Activated naive CD8-positive, alpha-beta T cell treated with anti-CD3 and anti-CD28 coated beads, Interleukin-2, amount 10 ng/mL, durations not matched to agents 7 days and 5 days (primary cell): ENCODE measurements at regions not wholly inside any gene's neighbourhood (a gene's known extent, or its start where the extent isn't known, plus 50 kb on each side); places are given as distances from the start of the nearest gene placed in this dataset.

Experiments used
- ATAC-seq: fragments of 150-1000 bp; cut with Tn5 transposase; one replicate; pipeline ENCODE4 v1.10.0; 2021; ENCODE audit warnings: low read depth, moderate library complexity
- POLR2A ChIA-PET: fragments of 350-600 bp; sonication (Branson Sonifier 250); formaldehyde crosslinking; loops from one replicate; lab custom pipeline; 2021; ENCODE audit warnings: antibody characterized with exemption; lab: Charles Lee
- DNase-seq: peaks from one replicate; pipeline ENCODE4 v3.0.0; 2021
- H3K27ac Mint-ChIP-seq: one replicate; pipeline ENCODE4 v1.8.0; 2022; ENCODE audit warnings: mild to moderate bottlenecking, mixed read lengths
- H3K27me3 Mint-ChIP-seq: one replicate; pipeline ENCODE4 v1.8.0; 2022; ENCODE audit warnings: mild to moderate bottlenecking, moderate library complexity, mixed read lengths
- H3K36me3 Mint-ChIP-seq: one replicate; pipeline ENCODE4 v1.8.0; 2021; ENCODE audit warnings: mild to moderate bottlenecking, mixed read lengths
- H3K4me1 Mint-ChIP-seq: one replicate; pipeline ENCODE4 v1.8.0; 2021; ENCODE audit warnings: mixed read lengths
- H3K4me3 Mint-ChIP-seq: one replicate; pipeline ENCODE4 v1.8.0; 2022; ENCODE audit warnings: mild to moderate bottlenecking, moderate library complexity, mixed read lengths
- H3K9me3 Mint-ChIP-seq: one replicate; pipeline ENCODE4 v1.8.0; 2021; ENCODE audit warnings: mixed read lengths

DNA sequence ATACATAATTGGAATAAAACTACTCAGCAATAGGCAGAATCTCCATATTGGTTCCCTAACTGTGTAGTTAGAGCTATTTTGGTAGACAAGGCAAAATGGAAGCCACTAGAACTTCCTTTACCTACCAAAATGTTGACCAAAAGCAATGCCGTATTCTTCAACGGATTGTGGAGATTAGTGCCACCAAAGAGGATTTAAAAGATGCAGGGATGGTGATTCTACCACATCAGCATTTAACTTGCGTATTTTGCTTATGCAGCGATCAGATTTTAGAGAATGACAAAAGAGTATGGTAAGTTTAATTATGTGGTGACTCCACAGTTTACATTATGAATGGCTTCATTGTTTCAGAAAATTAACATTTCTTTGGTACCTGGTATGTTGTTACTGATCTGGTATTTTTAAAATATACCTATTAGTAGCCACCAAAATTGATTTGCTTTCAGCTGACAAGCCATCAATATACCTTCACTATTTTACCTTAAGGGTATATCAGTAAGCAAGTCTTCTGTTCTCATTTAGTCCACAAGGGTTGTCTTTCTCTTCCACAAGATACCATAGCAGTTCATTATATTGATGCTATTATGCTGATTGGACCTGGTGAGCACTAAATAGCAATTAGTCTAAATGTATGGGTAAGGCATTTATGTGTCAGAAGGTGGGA, 1910.7 kb upstream of the PRR20A start:
- Mint-ChIP-seq H3K27ac (no peak overlapping the region), H3K36me3 (no peaks in the 10 kb centered on the region), H3K4me3 (no peak overlapping the region), H3K27me3 (no peaks in the 10 kb centered on the region), H3K9me3 (peaks cover 5% of the 10 kb centered on the region), H3K4me1 (no peaks in the 10 kb centered on the region)
- POLR2A ChIA-PET, result no interaction called here
- ATAC-seq (no peak), DNase-seq (no peak)

DNA sequence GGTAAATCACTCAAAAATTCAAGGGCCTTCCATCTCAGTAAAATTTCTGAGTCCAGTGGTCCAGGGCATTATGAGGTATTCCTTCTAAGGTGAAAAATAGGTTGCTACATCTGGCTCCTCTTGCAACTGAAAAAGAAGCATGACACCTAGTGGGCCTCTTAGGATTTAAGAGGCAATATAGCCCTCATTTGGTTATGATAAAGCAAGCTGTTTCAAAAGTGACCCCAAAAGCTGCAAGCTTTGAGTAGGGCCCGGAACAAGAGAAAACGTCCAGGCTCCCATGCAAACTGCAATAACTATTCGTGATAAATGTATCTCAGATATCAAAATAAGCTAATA, 1910.2 kb upstream of the PRR20A start:
- no peak overlapping the region for H3K4me3 Mint-ChIP-seq
- no peaks in the 10 kb centered on the region for H3K4me1 Mint-ChIP-seq
- DNase-seq, result no peak
- no peak overlapping the region for H3K27ac Mint-ChIP-seq
- no peaks in the 10 kb centered on the region for H3K36me3 Mint-ChIP-seq
- peaks cover 5% of the 10 kb centered on the region for H3K9me3 Mint-ChIP-seq
- ATAC-seq, result no peak
- no peaks in the 10 kb centered on the region for H3K27me3 Mint-ChIP-seq
- POLR2A ChIA-PET, result no interaction called here

DNA sequence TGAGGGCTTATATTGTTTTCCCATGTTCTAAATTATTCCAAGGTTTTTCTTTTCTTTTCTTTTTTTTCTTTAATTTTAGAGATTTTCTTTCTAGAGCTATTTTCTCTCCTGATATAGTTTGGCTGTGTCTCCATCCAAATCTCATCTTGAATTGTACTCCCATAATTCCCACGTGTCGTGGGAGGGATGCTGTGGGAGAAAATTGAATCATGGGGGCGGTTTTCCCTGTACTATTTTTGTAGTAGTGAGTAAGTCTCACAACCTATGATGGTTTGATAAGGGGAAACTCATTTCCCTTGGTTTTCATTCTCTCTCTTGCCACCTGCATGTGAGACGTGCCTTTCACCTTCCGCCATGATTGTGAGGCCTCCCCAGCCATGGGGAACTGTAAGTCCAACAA, 1906.4 kb upstream of the PRR20A start:
- no peaks in the 10 kb centered on the region for H3K9me3 Mint-ChIP-seq
- H3K4me3 Mint-ChIP-seq, result no peak overlapping the region
- H3K27ac Mint-ChIP-seq, result no peak overlapping the region
- DNase-seq (no peak), ATAC-seq (no peak)
- no peaks in the 10 kb centered on the region for H3K4me1 Mint-ChIP-seq
- H3K27me3 Mint-ChIP-seq, result no peaks in the 10 kb centered on the region
- no peaks in the 10 kb centered on the region for H3K36me3 Mint-ChIP-seq
- POLR2A ChIA-PET, result no interaction called here

DNA sequence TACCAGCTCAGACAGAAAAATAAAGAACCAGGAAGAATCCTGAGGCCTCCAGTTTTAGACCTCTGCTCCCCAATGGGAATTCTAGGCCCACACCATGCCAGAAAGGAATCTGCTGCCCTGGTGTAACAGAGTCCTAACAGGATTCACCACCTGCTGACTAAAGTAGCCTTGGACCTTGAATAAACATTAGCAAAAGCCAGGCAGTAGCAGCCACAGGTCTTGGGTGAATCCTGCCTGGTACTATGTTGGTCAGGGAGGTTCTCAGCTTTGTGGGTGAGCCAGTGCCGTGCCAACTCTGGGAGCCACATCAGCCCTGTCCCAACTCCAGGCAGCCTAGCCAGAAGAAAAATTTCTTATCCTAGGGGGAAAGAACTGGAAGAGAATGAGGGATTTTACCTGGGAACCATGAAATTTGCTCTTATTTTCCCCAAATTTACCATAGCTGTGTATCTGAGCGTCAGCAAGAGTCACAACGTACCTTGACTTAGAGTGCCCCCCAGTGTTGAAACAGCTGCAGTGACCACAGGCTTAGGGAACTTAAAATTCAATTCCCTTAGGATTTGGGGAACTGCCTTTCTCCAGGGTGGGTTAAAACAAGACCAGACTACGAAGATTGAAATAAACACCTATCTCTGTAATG, 1895.6 kb upstream of the PRR20A start:
- no peaks in the 10 kb centered on the region for H3K36me3 Mint-ChIP-seq
- H3K4me1 Mint-ChIP-seq, result no peaks in the 10 kb centered on the region
- no peaks in the 10 kb centered on the region for H3K9me3 Mint-ChIP-seq
- POLR2A ChIA-PET, result no interaction called here
- no peaks in the 10 kb centered on the region for H3K27me3 Mint-ChIP-seq
- H3K27ac Mint-ChIP-seq, result no peak overlapping the region
- ATAC-seq (no peak), DNase-seq (no peak)
- no peak overlapping the region for H3K4me3 Mint-ChIP-seq

DNA sequence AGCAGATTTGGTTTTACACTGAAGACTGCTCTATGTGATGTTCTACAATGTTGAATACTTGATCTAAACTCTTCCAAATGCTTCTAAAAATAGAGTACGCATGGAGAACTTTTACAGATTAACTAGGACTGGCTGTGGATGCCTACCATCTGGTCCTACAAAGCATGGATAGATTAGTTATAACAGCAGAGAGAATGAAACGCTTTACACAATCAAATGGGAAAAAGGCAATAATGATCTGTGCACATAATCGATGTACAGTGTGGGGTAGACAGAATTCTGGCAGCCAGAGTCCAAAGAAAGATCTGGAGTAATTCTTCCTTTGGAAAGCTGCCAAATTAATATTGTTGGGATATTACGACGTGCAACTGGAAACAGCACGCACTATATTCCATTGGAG, 1885.5 kb upstream of the PRR20A start:
- DNase-seq (no peak), ATAC-seq (no peak)
- Mint-ChIP-seq H3K4me1 (no peaks in the 10 kb centered on the region), H3K27me3 (no peaks in the 10 kb centered on the region), H3K9me3 (peaks cover 21% of the 10 kb centered on the region), H3K4me3 (no peak overlapping the region), H3K36me3 (no peaks in the 10 kb centered on the region), H3K27ac (no peak overlapping the region)
- POLR2A ChIA-PET, result no interaction called here

DNA sequence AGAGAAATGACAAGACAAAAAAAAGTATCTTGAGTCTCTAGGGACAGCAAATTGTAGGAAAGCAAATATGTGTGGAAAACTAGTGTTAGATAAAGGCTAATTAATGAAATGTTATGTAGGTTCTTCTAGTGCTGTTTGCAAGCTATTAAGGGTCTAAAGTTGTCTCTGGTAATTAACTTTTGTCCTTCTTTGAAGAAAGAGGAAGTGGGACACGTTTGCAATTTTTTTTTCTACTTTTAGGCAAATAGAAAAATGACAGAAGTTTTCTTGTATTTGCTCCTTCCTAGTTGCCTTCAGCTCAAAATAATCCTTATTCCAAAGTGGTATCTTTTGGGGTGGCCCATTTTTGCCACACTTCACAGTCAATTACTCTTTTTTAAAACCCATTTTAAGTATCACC, 1877.7 kb upstream of the PRR20A start:
- H3K27ac Mint-ChIP-seq, result no peak overlapping the region
- H3K36me3 Mint-ChIP-seq, result no peaks in the 10 kb centered on the region
- H3K27me3 Mint-ChIP-seq, result no peaks in the 10 kb centered on the region
- POLR2A ChIA-PET, result no interaction called here
- peaks cover 11% of the 10 kb centered on the region for H3K9me3 Mint-ChIP-seq
- no peak for ATAC-seq
- H3K4me1 Mint-ChIP-seq, result no peaks in the 10 kb centered on the region
- H3K4me3 Mint-ChIP-seq, result no peak overlapping the region
- no peak for DNase-seq

DNA sequence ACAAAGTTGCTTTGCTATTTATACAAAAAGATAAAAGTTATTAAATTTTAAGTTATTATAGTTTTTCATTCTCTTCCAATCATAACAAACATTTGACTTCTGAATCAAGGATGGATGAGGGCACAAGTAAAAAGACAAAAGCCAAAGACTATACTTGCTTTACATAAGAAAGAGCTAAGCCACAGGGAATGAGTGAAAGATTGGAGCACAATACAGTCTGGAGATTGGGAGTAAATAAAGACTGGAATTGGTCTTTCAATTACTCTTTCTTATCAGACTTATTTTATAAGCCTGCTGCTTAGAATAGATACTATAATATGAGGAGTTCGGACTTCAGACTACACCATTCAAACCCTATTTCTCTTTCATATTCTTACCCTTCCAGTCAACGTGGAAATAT, 1874.1 kb upstream of the PRR20A start:
- Mint-ChIP-seq H3K27me3 (no peaks in the 10 kb centered on the region), H3K9me3 (peaks cover 6% of the 10 kb centered on the region), H3K4me1 (no peaks in the 10 kb centered on the region), H3K4me3 (no peak overlapping the region), H3K27ac (no peak overlapping the region), H3K36me3 (no peaks in the 10 kb centered on the region)
- POLR2A ChIA-PET, result no interaction called here
- DNase-seq, result no peak
- no peak for ATAC-seq

DNA sequence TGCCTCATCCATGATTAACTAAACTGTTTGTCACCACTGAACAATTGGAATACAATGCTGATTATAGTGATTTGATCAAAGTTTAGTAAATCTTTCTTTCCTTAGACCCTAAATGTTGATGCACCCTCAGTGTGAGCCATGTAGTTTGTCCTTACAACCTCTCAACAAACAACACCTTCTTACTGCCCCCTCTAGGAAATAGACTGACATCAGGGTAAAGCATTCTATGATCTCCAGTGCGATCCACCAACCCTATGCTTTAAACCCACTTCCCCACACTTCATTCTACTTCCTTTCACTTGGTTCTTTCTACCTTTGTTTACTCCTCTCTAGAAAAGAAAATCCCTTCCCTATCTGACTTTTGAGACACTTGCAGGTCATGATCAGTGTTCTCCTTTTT, 1842.5 kb upstream of the PRR20A start:
- no peaks in the 10 kb centered on the region for H3K36me3 Mint-ChIP-seq
- DNase-seq (no peak), ATAC-seq (no peak)
- H3K27me3 Mint-ChIP-seq, result no peaks in the 10 kb centered on the region
- H3K27ac Mint-ChIP-seq, result no peak overlapping the region
- H3K9me3 Mint-ChIP-seq, result peaks cover 13% of the 10 kb centered on the region
- POLR2A ChIA-PET, result no interaction called here
- H3K4me3 Mint-ChIP-seq, result no peak overlapping the region
- no peaks in the 10 kb centered on the region for H3K4me1 Mint-ChIP-seq

DNA sequence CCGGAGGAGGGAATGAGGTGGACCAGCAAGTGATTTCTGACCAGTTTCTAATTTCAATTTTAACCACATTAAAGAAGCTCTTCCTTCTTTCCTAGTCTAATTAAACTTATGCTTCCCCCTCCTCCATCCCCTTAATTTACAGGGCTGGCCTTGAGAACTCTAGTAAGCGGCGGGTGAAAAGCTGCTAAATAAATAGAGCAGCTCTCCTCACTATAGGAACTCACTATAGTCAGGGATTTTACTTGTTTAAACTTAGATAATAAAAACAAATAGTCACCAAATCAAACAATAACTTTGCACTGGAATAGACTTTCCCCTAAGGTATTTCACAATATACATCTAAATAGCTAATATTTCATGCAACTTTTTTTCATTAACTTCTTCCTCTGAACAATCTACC, 1838.2 kb upstream of the PRR20A start:
- ATAC-seq (no peak), DNase-seq (no peak)
- Mint-ChIP-seq H3K27ac (no peak overlapping the region), H3K9me3 (peaks cover 5% of the 10 kb centered on the region), H3K4me1 (no peaks in the 10 kb centered on the region), H3K36me3 (no peaks in the 10 kb centered on the region), H3K4me3 (no peak overlapping the region), H3K27me3 (no peaks in the 10 kb centered on the region)
- POLR2A ChIA-PET, result no interaction called here

DNA sequence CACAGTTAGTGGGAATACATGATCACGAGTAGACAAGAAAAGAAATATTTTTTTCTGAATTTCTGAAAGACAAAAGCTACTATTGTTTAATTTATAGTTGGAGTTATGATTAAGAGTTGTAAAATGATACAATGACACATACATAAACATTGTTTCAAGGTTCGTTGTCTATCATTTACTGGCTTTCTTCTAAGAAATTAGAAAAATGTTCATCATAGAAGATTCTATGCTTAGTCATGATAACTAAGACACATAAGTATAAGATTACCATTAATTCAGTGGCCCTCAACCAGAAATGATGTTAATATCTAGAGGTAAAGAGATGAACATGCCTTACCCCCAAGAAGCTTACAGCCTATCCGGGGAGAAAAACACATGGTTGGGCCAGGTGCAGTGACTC, 1832.8 kb upstream of the PRR20A start:
- H3K36me3 Mint-ChIP-seq, result no peaks in the 10 kb centered on the region
- H3K4me3 Mint-ChIP-seq, result no peak overlapping the region
- no peaks in the 10 kb centered on the region for H3K4me1 Mint-ChIP-seq
- H3K9me3 Mint-ChIP-seq, result peaks cover 5% of the 10 kb centered on the region
- POLR2A ChIA-PET, result no interaction called here
- no peak for DNase-seq
- ATAC-seq, result no peak
- H3K27ac Mint-ChIP-seq, result no peak overlapping the region
- no peaks in the 10 kb centered on the region for H3K27me3 Mint-ChIP-seq

DNA sequence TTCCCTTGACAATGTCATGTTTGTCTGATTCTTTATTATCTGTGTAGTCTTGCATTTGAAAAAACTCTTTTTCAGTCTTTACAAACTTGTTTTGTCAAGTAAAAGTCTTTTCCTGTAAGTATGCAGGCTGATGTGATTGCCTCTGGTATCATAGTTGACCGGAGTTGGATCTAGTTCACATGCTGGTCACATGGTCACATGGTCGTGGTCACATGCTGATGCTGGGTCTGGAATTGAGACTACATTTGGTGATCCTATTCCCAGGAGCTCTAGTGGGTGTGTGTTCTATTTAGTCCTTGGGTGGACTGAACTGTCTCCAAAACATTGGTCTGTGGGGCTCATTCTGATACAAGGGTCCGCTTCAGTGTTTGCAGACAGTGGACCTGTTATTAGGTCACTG, 1798.8 kb upstream of the PRR20A start:
- DNase-seq (no peak), ATAC-seq (no peak)
- no peaks in the 10 kb centered on the region for H3K36me3 Mint-ChIP-seq
- POLR2A ChIA-PET, result no interaction called here
- H3K9me3 Mint-ChIP-seq, result peaks cover 8% of the 10 kb centered on the region
- no peak overlapping the region for H3K27ac Mint-ChIP-seq
- no peaks in the 10 kb centered on the region for H3K27me3 Mint-ChIP-seq
- H3K4me1 Mint-ChIP-seq, result no peaks in the 10 kb centered on the region
- no peak overlapping the region for H3K4me3 Mint-ChIP-seq

DNA sequence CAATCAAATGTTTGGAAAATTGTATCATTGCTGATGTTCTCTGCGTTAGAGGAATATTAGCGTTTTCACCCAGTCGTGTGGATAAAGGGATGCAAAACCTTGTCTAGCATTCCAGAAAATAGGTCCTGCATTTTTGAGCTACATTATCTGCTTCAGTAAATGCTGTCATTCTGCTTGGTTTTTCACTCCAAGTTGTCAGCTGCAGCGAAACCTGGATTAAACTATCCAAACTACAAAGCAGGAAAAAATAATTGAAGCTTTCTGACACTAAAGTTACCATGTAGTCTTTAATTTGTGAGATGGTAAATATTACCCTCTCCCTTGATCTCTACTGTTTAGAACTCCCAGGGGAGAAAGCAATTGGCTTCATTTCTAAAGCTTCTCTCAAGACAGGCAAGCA, 1795.5 kb upstream of the PRR20A start:
- POLR2A ChIA-PET, result no interaction called here
- Mint-ChIP-seq H3K27me3 (no peaks in the 10 kb centered on the region), H3K27ac (no peak overlapping the region), H3K4me3 (no peak overlapping the region), H3K4me1 (no peaks in the 10 kb centered on the region), H3K9me3 (peaks cover 11% of the 10 kb centered on the region), H3K36me3 (no peaks in the 10 kb centered on the region)
- ATAC-seq, result no peak
- no peak for DNase-seq

DNA sequence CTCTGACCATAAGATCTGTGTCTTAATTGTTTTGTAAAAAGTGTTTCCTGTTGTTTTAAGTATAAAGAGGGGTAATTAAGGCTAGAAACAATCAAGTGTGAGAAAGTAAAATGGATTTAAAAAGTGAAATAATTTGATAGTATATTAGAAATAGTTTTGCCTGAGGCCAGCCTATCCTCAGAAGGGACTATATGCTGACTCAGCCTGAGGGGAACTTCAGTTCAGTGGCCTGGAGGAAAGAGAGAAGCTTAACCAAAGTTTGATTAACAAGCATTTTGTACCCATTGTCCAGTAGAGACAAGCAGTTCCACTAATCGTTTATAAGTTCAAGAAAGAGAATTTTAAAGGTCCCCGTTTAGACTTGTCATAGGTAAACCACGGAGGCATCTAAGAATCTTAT, 1793.2 kb upstream of the PRR20A start:
- Mint-ChIP-seq H3K4me1 (no peaks in the 10 kb centered on the region), H3K9me3 (peaks cover 9% of the 10 kb centered on the region), H3K36me3 (no peaks in the 10 kb centered on the region), H3K27ac (no peak overlapping the region), H3K4me3 (no peak overlapping the region), H3K27me3 (no peaks in the 10 kb centered on the region)
- ATAC-seq (no peak), DNase-seq (no peak)
- POLR2A ChIA-PET, result no interaction called here

DNA sequence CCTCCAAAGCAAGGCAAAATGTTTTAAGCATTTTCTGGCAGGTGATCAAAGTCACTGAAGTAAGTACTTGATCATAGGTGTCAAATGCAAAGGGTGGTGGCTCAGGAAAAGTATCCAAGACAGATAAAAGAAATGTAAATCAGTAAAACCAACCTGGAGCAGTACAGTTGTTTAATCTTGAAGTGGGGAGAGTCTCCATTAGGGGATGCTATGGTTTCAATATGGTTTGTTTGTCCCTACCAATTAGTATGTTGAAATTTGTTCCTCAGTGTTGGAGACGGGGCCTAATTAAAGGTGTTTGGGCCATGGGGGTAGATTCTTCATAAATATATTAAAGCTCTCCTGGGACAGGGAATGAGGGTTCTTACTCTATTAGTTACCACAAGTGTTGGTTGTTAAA, 1781.7 kb upstream of the PRR20A start:
- no peaks in the 10 kb centered on the region for H3K27me3 Mint-ChIP-seq
- POLR2A ChIA-PET, result no interaction called here
- H3K4me1 Mint-ChIP-seq, result no peaks in the 10 kb centered on the region
- no peak overlapping the region for H3K4me3 Mint-ChIP-seq
- DNase-seq (no peak), ATAC-seq (no peak)
- no peaks in the 10 kb centered on the region for H3K36me3 Mint-ChIP-seq
- H3K9me3 Mint-ChIP-seq, result no peaks in the 10 kb centered on the region
- no peak overlapping the region for H3K27ac Mint-ChIP-seq

DNA sequence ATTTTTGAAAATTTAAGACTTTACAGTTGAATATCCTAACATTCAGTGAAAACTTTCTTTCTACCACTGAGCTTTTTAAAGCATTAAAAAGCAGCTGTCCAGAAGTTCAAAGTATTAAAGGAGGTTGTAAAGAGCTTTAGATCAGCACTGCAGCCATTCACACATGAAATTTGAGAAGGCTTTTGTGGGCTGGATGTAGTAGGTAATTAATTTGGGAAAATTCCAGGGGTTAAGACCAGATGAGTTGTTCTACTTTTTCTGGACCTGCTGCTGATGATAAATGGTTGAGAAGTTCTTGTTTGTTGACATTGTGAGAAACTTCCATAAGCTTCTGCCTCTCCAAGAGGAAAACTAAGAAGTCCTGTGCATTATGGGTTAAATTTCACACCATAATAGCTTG, 1779.6 kb upstream of the PRR20A start:
- Mint-ChIP-seq H3K4me3 (no peak overlapping the region), H3K27me3 (no peaks in the 10 kb centered on the region), H3K27ac (no peak overlapping the region), H3K36me3 (no peaks in the 10 kb centered on the region), H3K9me3 (no peaks in the 10 kb centered on the region), H3K4me1 (no peaks in the 10 kb centered on the region)
- POLR2A ChIA-PET, result no interaction called here
- no peak for ATAC-seq
- DNase-seq, result no peak
